NCI-H2029 (cell line): ENCODE measurements at regions not wholly inside any gene's neighbourhood (a gene's known extent, or its start where the extent isn't known, plus 50 kb on each side); places are given as distances from the start of the nearest gene placed in this dataset.
"Not testable (repeated sequence)": the region's sequence is repeated elsewhere in the genome, so short reads cannot be mapped to it uniquely, and the experiment has no call there.

Experiments
- DNase-seq: peaks from one replicate; lab custom pipeline; 2025; lab: John Stamatoyannopoulos, UW

DNA sequence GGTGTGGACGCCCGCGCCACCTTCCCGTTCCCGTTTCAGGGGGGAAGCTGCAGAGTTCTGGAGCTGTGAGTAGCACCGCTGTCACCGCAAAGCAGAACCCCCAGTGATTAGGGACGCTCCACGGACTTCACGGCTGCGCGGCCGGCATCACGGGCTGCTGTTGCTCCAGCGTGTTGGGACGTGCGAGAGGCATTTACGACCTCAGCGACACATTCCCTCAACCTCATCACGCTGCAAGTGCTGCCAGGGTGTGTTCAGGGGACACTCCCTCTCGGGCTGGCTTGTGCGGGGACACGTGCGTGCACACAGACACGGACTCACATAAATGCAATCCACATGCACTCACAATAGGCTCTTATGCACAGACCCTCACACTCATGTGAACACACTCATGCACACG is 187.9 kb downstream of the NPIPB11 start:
- DNase-seq: not testable (repeated sequence)

DNA sequence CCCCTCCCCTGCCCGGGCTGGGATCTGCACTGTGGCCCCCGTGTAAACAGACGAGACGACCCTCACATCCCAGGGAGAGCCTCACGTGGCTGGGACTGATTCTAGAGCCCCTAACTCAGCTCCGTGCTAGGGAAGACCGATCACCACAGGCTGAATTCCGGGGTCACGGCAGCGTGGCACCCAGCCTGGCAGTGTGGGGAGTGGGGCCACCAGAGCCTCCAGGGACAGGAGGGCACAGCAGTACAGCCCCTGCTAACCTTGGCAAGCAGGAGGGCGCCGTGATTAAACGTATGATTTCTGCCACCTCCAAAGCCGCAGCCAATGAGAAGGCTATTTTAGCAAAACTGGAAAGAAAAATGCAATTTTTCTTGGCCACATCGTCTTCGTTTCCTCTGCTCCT is 188.3 kb downstream of the NPIPB11 start:
- not testable (repeated sequence) for DNase-seq

DNA sequence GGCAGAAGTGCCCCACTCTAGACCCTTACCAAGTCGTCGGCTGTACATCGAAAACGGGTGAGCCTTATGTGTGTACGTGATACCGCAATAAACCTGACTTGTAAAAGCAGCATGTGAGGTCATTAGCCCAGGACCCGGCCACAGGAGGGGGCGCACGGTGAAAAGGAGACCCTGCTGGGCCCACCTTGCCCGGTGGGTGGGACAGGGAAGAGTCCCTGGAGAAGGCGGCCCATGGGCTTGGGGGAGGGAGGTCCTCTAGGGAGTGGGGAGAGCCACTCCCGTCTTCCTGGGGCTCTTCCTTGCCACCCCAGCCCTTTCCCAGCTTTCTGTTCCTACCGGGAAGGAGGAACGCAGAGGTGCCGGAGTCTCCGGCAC is 188.8 kb downstream of the NPIPB11 start:
- not testable (repeated sequence) for DNase-seq

DNA sequence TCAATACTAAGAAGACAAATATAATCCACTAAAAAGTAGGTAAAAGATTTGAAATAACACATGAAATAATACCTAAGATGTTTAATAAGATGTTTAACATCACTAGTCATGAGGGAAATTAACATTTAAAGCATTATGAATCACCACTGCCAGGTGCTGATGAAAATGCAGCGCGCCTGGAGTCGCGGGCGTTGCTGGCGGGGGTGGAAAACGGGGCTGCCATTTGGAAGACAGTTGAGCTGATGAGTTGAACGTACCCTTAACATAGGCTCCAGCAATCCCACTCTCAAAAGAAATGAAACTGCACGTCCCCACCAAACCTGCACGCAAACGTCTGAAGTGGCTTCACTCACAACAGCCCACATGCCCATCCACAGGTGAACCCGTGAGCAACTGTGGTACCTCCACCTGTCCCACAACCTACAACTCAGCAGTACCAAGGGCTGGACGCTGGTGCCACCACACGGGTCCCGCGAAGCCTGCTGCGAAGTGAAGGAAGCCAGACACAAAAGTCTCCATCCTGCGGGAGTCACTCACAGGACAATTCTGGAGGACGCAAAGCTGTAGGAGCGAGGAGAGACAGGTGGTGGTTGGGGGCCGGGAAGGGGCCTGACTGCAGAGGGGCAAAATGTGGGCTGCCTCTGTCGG is 189.3 kb downstream of the NPIPB11 start:
- DNase-seq: not testable (repeated sequence)

DNA sequence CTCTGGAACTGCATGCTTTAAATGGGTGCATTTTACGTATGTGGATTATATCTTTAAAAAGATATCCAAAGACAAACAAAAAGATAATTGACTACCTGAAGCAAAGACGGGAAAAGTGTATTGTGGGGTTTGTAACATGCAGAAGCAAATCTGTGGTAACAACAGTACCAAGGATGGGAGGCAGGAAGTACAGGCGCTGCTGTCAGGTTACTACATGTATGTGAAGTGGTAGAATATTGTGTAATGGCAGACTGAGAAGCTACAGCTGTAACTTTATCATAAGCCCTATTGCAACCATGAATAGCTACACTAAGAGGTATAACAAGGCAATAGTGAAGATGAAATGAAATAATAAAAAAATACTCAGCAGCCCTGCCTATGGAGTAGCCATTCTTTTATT is 192.7 kb downstream of the NPIPB11 start:
- DNase-seq: not testable (repeated sequence)

DNA sequence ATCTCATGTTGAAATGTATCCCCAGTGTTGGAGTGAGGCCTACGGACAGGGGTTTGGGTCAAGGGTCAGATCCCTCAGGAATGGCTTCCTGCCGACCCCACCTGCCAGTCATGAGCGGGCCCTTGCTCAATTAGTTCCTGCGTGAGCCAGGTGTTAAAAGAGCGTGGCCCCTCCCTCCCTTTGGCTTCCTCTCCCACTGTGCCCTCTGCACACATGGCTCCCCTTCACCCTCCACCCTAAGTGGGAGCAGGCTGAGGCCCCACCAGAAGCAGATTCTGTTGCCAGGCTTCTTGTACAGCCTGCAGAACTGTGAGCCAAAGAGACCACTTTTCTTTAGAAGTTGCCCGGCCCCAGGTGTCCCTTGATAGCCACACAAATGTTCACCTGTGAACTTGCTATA is 193.3 kb downstream of the NPIPB11 start:
- not testable (repeated sequence) for DNase-seq

DNA sequence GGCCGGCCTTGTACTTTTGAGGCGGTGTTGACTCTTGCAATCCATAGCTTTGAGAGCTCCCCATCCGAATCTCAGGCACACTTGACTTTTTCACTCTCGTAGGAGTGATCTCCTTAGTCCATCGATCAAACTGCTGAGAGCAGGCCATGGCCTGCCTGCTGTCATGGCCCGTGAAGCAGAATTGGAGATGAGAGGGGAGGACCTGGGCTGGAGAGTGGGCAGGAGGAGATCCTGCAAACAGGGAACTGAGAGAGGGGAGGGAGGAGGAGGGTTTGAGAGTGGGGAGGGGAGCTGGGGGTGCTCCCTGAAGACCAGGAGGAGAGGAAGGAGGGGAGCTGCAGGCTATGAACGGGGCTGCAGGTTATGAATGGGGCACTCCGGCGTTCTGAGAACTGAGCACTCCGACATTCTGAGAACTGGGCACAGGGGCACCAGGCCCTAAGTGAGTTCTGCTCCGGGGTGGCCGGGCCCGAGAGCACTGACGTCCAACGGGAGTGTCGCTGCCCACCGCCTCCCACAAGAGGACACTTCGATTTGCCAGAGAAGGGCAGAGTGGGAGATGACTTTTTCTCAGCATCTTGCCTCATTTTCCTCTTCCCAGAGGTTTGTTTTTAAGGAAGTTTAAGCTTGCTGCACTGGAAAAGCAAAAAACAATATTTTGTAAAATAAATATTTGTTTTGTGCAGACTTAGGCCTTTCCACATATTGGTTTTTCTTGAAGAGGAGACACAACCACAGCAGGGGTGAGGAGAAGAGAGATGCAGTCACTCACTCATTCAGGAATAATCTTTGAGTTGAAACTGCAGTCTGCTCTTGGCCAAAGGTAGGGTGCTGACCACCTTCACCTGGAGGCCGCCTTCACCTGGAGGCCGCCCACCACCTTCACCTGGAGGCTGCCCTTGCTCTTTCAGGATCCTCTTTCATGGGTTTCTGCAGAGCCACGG is 194.2 kb downstream of the NPIPB11 start:
- DNase-seq: not testable (repeated sequence)

DNA sequence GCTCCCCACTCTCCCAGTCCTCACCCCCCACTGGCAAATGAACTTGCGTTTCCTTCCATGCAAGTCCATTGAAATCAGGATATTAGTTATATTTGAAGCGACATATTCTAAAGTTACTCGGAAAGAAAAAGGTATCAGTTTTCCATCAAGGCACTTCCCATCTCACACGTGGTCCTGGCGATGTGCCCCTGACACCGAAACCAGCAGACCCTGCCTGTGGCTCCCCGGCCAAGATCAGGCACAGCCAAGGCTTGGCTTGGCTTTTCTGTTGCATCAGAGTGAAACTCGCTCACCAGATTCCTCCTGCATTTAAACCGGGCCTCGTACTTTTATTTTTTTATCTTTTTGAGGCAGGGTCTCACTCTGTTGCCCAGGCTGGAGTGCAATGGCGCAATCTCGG is 195.1 kb downstream of the NPIPB11 start:
- not testable (repeated sequence) for DNase-seq

DNA sequence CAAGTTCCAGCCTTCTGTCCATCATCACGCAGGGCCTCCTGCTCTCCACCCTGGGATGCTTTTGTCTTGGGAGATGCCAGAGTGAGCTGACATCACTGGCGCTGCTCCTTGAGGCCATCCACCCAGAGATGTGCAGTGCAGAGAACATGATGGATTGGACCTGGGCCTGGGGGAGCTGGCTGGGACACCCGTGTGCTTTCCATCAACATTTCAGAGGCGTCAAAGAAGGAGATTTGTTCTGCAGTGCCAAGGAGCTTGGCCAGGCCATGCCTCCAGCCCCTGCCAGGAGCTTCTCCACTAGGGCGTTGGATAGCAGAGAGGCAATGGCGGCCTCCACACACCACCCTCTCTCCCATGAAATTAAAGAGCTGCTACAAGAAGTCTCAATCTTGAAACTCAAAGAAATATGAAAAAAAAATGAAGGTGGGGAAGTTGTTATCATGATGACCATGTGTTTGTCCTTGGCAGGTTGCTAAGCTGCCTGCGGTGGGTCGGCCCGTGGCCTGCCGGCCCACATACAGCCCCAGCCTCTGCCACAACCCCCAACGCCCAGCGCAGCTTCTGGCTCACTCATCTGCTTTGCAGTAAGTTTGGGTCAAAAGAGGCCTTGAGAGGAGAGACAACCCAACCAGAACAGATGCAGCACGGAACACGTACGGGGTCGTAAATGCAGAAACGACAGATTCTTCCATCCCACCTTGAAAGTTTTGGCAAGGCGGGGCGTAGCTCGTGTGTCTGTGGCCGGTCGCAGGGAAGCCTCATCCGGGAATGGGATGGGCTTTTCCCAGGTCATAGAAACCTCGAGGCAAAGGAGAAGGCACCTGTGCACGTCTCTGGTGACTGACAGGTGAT is 196.0 kb downstream of the NPIPB11 start:
- not testable (repeated sequence) for DNase-seq

DNA sequence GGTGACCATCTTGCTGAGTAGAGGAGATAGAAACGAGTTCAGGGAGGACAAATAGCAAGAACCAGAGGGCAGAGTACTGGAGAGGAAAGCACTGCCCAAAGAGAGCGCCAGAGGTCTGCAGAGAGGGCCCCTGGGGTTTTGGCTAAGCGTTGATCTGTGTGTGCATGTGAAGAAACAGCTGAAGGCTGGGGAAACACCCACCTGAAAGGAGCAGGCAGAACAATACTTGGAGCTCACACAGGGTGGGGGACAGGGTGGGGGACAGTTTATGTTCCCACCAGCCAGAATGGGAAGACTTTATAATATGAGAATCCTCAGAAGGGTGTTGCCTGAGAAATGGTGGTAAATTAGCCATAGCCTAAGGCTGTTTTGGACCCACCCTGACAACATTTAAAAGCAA is 200.4 kb downstream of the NPIPB11 start:
- not testable (repeated sequence) for DNase-seq

DNA sequence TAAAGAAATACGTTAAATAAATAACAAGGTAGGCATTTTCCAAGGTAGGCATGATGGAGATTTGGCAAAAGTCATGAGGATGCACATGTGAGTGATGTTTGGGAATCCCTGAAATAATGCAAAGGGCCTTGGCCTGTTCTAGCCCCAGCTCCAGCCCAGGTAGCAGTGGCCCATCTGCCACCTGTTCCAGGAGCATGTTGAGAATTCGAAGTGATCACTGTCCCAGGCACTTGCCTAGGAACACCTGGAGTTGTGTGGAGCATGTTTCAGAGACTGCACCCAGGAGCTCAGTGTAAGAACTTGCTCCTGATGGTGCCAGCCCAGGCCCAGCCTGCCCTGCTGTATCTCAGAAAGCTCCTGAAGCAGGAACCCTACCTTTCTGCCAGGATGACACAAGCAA is 201.4 kb downstream of the NPIPB11 start:
- DNase-seq: not testable (repeated sequence)

DNA sequence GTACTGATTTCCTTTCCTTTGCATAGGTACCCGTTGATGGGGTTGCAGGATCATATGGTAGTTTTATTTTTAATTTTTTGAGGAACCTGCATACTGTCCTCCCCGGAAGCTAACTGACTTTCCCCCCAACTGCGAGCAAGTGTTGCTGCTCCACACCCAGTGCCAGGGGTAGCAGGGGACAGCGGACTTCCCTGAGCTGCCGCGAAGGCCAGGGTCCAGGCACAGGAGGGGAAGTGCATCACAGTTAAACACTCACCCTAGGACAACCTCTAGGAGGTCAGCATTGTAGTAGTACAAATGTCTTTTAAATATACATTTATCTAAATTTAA is 201.7 kb downstream of the NPIPB11 start:
- DNase-seq: no peak

DNA sequence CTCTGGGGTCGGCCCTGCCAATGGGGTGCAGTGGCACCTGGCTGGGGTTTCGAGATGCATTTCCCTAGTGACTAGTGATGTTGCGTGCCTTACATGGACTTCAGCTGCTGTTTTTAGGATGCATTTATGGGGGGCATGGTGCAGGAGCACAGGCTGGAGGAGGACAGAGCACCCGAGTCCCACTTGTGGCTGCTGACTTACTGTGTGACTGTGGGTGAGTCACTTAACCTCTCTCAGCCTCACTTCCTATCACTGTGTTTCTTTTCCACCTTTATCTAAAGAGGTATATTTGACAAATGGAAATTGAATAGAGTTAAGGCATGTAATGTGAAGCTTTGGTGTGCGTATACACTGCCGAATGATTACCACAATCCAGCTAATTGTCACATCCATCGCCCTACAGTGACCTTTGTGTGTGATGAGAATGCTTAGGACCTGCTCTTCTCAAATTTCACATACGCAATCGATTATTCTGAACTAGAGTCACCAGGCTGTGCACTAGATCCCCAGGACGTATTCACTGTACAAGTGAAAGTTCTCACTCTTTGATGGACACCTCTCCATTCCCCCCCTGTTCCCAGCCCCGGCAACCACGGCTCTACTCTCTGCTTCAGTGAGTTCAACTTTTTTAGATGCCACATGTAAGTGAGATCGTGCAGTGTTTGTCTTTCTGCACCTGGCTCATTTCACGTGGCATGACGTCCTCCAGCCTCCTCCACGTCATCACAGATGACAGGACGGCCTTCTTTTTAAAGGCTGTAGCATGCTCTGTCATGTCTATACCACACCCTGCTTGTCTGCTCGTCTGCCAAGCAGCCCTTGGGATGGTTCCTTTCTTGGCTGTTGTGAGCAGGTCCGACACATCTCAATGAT is 202.3 kb downstream of the NPIPB11 start:
- not testable (repeated sequence) for DNase-seq

DNA sequence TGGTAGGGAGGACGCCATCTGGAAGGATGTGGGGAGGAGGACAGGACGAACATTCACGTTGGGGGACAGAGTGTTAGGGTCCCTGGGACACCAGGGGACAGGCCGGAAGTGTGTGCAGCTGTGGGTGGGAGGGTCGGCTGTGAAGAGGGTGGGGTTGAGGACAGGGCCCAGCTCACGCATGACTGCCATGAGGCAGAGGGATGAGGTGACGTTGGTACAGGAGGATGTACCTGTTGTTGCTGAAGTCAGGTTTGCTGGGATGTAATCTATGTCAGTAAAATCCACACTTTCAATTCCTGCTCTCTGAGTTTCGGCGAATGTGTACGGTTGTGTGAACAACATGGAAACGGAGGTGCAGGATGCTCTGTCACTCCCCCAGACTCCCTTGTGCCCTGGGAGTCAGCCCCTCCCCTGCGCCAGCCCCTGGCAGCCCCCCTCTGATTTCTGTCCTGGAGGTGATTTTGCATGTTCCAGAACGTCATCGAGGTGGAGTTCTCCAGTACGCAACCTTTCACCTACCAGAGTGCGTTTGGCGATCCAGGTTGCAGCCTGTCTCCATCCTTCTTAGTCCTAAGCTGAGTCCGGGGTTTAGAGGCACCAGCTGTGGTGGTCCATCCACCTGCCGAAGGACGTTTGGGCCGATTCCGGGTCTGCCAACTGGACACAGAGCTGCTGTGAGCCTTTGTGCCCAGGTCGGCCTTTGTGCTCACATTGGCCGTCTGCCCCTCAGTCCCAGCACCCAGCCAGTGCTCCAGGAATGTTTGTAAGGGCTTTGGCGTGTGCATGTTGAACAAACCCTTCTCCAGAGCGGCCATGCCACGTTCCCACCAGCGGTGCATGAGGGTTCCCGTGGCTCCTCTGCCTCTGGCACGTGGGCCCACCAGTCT is 203.2 kb downstream of the NPIPB11 start:
- DNase-seq: not testable (repeated sequence)

DNA sequence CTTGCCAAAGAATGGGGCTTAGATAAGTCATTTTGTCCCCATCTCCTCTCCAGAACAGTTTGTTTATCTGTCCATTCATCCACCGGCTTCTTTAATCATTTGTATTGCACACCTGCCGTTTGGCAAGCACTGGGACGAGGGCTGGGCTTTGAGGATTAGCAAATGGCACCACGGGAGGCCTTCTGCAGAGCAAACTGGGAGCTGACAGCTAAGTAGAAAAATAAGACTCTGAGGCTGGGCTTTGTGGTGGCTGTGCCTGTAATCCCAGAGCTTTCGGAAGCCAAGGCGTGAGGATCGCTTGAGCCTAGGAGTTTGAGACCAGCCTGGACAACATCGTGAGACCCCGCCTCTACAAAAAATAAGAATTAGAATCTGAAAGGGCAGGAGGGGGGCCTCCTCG is 203.9 kb downstream of the NPIPB11 start:
- DNase-seq: peak; percentile 49

DNA sequence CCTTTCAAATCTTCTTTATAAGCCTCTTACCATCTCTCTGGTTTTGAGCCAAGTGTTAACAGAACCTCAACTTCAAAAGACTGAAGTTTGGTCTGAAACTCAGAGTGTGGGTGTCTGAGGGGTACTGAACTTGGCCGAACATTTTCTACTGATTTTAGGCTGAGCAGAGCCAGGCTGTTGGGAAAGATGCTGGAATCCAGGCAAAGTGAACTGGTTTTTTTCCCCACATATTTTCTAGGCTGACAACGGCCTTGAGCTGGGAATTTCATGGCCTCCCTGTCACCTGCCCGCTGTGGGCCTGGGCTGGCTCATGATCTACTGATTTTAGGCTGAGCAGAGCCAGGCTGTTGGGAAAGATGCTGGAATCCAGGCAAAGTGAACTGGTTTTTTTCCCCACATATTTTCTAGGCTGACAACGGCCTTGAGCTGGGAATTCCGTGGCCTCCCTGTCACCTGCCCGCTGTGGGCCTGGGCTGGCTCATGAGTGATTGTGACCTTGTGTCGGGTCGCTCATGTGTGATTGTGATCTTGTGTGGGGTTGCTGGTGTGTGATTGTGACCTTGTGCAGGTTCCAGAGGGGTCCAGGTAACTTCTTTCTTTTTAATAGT is 204.4 kb downstream of the NPIPB11 start:
- DNase-seq: not testable (repeated sequence)

DNA sequence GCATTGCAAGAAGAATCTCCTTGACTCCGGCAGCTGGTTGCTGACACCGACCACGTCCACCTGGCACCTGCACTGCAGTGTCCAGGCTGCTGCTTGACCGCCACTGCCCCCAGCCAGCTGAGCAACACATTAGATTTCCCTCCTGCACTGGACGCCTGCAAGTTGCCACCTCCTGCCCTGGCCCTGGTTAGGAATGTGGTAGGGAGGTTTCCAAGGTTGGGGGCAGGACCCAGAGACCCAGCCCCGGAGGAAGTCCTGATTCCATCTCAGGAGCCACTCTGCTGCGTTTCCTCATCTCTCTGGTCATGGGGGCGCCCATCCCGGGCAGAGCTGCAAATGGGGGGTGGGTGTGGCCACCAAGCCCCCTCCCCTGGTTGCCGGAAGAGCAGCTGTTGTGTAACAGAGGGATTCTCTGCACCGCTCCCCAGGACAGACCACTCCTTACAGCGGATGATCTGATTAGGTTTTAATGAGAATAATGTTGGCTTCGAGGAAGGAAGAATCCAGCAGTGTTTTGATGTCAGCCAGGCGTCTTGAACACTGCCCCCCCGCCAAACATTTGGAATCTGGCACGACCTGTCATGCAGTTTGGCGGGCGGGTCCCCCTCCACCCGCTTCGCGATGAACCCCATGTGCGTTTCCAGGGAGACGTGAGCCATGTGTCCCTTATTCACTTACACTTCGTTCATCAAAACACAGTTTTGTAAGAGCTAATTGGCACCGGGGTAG is 205.1 kb downstream of the NPIPB11 start:
- not testable (repeated sequence) for DNase-seq

DNA sequence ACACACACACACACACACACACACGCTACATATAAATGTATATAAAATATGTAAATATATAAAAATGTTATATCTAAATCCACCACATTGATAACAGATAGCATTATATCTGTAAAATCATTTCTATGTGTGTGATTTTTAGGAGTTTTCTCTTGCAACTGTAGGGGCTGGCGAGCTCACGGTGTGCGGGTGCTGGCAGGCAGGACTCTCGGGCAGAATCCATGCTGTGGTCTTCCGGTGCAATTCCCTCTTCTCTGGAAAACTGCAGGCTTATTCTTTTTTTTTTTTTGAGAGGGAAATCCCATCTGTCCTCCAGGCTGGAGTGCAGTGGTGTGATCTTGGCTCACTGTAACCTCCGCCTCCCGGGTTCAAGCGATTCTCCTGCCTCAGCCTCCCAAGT is 205.8 kb downstream of the NPIPB11 start:
- not testable (repeated sequence) for DNase-seq

DNA sequence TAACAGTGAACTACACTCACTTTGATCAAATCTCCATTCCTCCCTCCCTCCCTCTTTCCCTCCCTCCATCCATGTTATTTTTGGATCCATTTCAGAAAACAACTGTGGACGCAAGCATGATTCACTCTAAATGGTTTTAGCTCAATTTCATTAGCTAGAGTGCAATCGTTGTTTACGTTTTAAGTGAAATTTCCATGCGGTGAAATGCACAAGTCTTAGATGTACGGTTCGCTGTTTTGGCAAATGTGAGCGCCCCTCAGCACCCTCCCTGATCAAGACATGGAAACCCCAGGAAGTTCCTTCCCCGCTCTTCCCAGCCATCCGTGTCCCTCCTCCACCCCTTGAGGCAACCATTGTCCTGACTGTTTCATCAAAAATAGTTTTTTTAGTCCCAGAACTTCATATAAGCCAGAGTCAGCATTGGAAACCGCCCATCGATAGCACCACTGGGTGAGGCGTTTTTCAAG is 206.3 kb downstream of the NPIPB11 start:
- DNase-seq: not testable (repeated sequence)
